Astrocyte of the cerebellum (primary cell): ENCODE measurements at regions not wholly inside any gene's neighbourhood (a gene's known extent, or its start where the extent isn't known, plus 50 kb on each side); places are given as distances from the start of the nearest gene placed in this dataset.
"Not testable (repeated sequence)": the region's sequence is repeated elsewhere in the genome, so short reads cannot be mapped to it uniquely, and the experiment has no call there.

ENCODE experiments used
- DNase-seq: peaks from one replicate; pipeline ENCODE4 v3.0.0-alpha.2; 2011; ENCODE audit warnings: low read depth
- H3K4me3 ChIP-seq: 2 replicates; pipeline ENCODE4 v1.5.1; 2011; ENCODE audit warnings: mild to moderate bottlenecking, low read depth, low read length, moderate library complexity
- CTCF ChIP-seq: IDR thresholded peaks from 2 replicates; pipeline ENCODE4 v1.5.1; 2012; ENCODE audit warnings: low read length, low read depth, moderate library complexity, mild to moderate bottlenecking; ENCODE audit errors: missing control alignments
- in situ Hi-C: cut with HindIII; loops from 2 replicates; pipeline ENCODE4 v1.10.0; 2017; ENCODE audit warnings: low sequenced_read_pairs

GRCh38 chr1:224817382-224817781 is 112.1 kb upstream of the DNAH14 start:
- no peak for TF ChIP-seq CTCF

GRCh38 chr1:224819861-224820260 is 109.6 kb upstream of the DNAH14 start:
- TF ChIP-seq CTCF, result no peak
- in situ Hi-C loops, result no loop called here
- DNase-seq, result no peak
- H3K4me3 ChIP-seq, result no peak overlapping the region

More at GRCh38 chr1:224817382-224817781, 112.1 kb upstream of the DNAH14 start:
- no peak overlapping the region for H3K4me3 ChIP-seq
- no peak for DNase-seq
- in situ Hi-C loops, result no loop called here

GRCh38 chr1:224820341-224820740 is 109.1 kb upstream of the DNAH14 start:
- H3K4me3 ChIP-seq, result no peak overlapping the region
- in situ Hi-C loops, result no loop called here
- no peak for DNase-seq
- TF ChIP-seq CTCF, result no peak

GRCh38 chr1:224821751-224822150 is 107.7 kb upstream of the DNAH14 start:
- in situ Hi-C loops, DNase-seq, H3K4me3 ChIP-seq: not testable (repeated sequence)

- no peak for TF ChIP-seq CTCF
- no peak for DNase-seq
- H3K4me3 ChIP-seq, result no peak overlapping the region
- in situ Hi-C loops, result no loop called here
Measured at GRCh38 chr1:224825525-224826000, 103.9 kb upstream of the DNAH14 start.

- H3K4me3 ChIP-seq, result no peak overlapping the region
- TF ChIP-seq CTCF, result no peak
- no peak for DNase-seq
- in situ Hi-C loops, result no loop called here
Measured at GRCh38 chr1:224828691-224829090, 100.8 kb upstream of the DNAH14 start.

- no peak for TF ChIP-seq CTCF
- H3K4me3 ChIP-seq, result no peak overlapping the region
- in situ Hi-C loops, result no loop called here
Measured at GRCh38 chr1:224831501-224831900, 98.0 kb upstream of the DNAH14 start.

DNA sequence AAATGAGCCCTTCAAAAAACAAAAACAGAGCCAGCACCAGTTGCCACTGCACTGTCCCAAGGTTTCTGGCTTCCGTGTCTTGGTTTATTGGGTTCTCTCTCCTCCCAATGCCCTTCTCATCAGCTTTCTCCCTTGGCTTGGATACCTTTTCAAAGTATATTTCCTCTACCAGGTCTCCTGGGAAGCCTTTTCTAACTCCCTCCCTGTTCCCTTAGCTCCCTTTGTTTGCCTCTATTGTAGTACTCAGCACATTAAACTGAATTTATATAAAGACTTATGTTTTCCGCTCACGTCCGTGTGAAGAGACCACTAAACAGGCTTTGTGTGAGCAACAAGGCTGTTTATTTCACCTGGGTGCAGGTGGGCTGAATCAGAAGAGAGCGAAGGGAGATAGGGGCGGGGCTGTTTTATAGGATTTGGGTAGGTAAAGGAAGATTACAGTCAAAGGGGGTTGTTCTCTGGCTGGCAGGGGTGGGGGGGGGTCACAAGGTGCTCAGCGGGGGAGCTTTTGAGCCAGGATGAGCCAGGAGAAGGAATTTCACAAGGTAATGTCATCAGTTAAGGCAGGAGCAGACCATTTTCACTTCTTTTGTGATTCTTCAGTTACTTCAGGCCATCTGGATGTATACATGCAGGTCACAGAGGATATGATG is 89.7 kb upstream of the DNAH14 start:
- H3K4me3 ChIP-seq, DNase-seq, in situ Hi-C loops: not testable (repeated sequence)

More at GRCh38 chr1:224831501-224831900, 98.0 kb upstream of the DNAH14 start:
- DNase-seq, result no peak

DNA sequence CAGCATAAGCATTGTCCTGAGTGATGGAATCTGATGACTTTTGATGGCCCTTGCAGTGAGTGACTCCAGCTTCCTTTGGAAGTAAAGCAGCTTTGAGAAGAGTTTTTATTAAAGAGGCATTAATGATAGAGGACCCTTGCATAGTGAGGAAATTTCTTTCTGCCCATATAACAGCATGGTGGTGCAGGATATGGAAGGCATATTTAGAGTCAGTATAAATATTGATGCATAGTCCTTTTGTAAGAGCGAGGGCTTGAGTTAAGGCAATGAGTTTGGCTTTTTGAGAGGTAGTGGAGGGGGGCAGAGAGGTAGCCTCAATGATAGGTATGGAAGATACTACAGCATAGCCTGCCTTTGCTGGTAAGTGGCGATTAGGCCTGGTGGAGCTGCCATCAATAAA is 87.7 kb upstream of the DNAH14 start:
- DNase-seq, H3K4me3 ChIP-seq, in situ Hi-C loops: not testable (repeated sequence)
